Calu3 (cell line): ENCODE measurements at regions not wholly inside any gene's neighbourhood (a gene's known extent, or its start where the extent isn't known, plus 50 kb on each side); places are given as distances from the start of the nearest gene placed in this dataset.

Experiments
- BruUV-seq: library from RNA; stranded (reverse); fragments of 400-500 nt; replicated peaks from 2 replicates; lab custom pipeline; 2021; lab: Mats Ljungman, UMichigan
- CTCF ChIA-PET: fragments of 300-600 bp; sonication (Branson Sonifier 250); formaldehyde crosslinking; loops from one replicate; lab custom pipeline; 2022; ENCODE audit warnings: antibody characterized with exemption; lab: Charles Lee
- DNase-seq: peaks from one replicate; pipeline ENCODE4 v3.0.0; 2022
- H3K27ac Mint-ChIP-seq: one replicate; pipeline ENCODE4 v1.8.0; 2022; ENCODE audit warnings: mixed read lengths; ENCODE audit not compliant: unreplicated experiment
- H3K27me3 Mint-ChIP-seq: one replicate; pipeline ENCODE4 v1.8.0; 2022; ENCODE audit warnings: mixed read lengths; ENCODE audit not compliant: unreplicated experiment
- H3K36me3 Mint-ChIP-seq: one replicate; pipeline ENCODE4 v1.8.0; 2022; ENCODE audit warnings: mild to moderate bottlenecking, moderate library complexity, mixed read lengths; ENCODE audit not compliant: insufficient read depth, unreplicated experiment
- H3K4me1 Mint-ChIP-seq: one replicate; pipeline ENCODE4 v1.8.0; 2022; ENCODE audit warnings: mild to moderate bottlenecking, low read depth, mixed read lengths; ENCODE audit not compliant: unreplicated experiment
- H3K4me3 Mint-ChIP-seq: one replicate; pipeline ENCODE4 v1.8.0; 2022; ENCODE audit warnings: mild to moderate bottlenecking, low read depth, moderate library complexity, mixed read lengths; ENCODE audit not compliant: unreplicated experiment
- H3K9me3 Mint-ChIP-seq: one replicate; pipeline ENCODE4 v1.8.0; 2022; ENCODE audit warnings: low read depth, mixed read lengths; ENCODE audit not compliant: unreplicated experiment
- intact Hi-C: fragments of 100-400 bp; cut with micrococcal nuclease; formaldehyde crosslinking; loops from one replicate; pipeline ENCODE4 v1.10.0; 2022; ENCODE audit not compliant: unreplicated experiment
- TF ChIP-seq, protein P1 (sequence below): fragments of 200-600 bp; IDR thresholded peaks from one replicate; pipeline ENCODE4 v1.8.0; 2022; ENCODE audit warnings: antibody characterized with exemption; ENCODE audit not compliant: unreplicated experiment

GRCh38 chr6:168159506-168159905 lies 80.5 kb upstream of the FRMD1 start:
- intact Hi-C loops = loop anchor here (5.0 kb wide), 1 partner anchor 723 kb away; no protein-coding TSS in a partner anchor
- TF ChIP-seq, protein P1, sequence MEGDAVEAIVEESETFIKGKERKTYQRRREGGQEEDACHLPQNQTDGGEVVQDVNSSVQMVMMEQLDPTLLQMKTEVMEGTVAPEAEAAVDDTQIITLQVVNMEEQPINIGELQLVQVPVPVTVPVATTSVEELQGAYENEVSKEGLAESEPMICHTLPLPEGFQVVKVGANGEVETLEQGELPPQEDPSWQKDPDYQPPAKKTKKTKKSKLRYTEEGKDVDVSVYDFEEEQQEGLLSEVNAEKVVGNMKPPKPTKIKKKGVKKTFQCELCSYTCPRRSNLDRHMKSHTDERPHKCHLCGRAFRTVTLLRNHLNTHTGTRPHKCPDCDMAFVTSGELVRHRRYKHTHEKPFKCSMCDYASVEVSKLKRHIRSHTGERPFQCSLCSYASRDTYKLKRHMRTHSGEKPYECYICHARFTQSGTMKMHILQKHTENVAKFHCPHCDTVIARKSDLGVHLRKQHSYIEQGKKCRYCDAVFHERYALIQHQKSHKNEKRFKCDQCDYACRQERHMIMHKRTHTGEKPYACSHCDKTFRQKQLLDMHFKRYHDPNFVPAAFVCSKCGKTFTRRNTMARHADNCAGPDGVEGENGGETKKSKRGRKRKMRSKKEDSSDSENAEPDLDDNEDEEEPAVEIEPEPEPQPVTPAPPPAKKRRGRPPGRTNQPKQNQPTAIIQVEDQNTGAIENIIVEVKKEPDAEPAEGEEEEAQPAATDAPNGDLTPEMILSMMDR = no peak

GRCh38 chr6:168158980-168159349 lies 80.0 kb upstream of the FRMD1 start:
- Mint-ChIP-seq H3K36me3 (no peaks in the 10 kb centered on the region), H3K4me1 (peaks cover 21% of the 10 kb centered on the region), H3K9me3 (no peaks in the 10 kb centered on the region), H3K4me3 (peak overlapping the region; percentile 34), H3K27me3 (peaks cover 52% of the 10 kb centered on the region), H3K27ac (no peak overlapping the region)
- CTCF ChIA-PET = interaction anchor here (0.7 kb wide), 1 partner anchor 112 kb away, joined by 3 read pairs; no protein-coding TSS in a partner anchor
- DNase-seq = no peak
- BruUV-seq = no TSS peak
- TF ChIP-seq, protein P1 = no peak
- intact Hi-C loops = loop anchor here (5.0 kb wide), 1 partner anchor 723 kb away; no protein-coding TSS in a partner anchor

More at GRCh38 chr6:168159506-168159905, 80.5 kb upstream of the FRMD1 start:
- no peak for DNase-seq
- peaks cover 47% of the 10 kb centered on the region for H3K27me3 Mint-ChIP-seq
- no peaks in the 10 kb centered on the region for H3K9me3 Mint-ChIP-seq
- H3K36me3 Mint-ChIP-seq = no peaks in the 10 kb centered on the region
- no TSS peak for BruUV-seq
- CTCF ChIA-PET = no interaction called here
- H3K4me1 Mint-ChIP-seq = peaks cover 21% of the 10 kb centered on the region
- H3K4me3 Mint-ChIP-seq = no peak overlapping the region
- H3K27ac Mint-ChIP-seq = no peak overlapping the region

DNA sequence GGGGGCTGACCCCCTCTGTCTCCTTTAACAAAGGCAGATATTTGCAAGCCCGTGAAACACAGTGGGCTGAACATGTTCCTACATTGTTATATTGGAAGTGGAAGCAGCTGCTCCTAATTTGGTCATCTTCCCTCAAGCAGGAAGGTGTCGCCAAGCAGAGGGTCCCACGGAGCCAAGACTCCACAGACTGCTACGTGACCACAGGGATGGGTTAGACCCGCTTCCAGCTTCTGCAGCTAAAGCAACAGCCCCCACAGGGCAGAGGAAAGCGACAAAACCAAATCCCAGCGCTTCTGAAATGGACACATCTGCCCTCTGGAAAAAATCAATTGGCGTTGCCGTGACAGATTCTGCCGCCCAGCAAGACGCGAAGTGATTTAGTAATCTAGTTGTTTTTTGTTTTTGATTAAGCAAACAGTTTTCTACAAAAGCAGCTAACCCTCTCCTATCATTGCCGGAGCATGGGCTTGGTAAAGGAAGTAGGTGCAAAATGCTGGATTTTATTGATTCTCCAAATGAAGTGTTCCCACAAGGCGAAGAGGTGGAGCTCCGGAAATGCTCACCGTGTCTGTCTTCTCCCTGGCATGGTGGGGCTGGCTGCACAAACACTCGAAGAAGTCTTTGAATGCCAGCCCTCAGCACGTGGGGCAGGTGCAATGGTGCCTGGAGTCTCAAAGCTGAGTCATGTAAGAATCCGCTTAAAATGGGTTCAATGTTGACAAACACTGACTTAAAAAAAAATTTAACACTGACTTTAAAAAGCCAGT lies 79.4 kb upstream of the FRMD1 start:
- peak overlapping the region; percentile 34 for H3K4me3 Mint-ChIP-seq
- TF ChIP-seq, protein P1 = no peak
- CTCF ChIA-PET = interaction anchor here (0.7 kb wide), 1 partner anchor 112 kb away, joined by 3 read pairs; no protein-coding TSS in a partner anchor
- no TSS peak for BruUV-seq
- DNase-seq = peak; percentile 32
- H3K4me1 Mint-ChIP-seq = peaks cover 21% of the 10 kb centered on the region
- peaks cover 52% of the 10 kb centered on the region for H3K27me3 Mint-ChIP-seq
- H3K27ac Mint-ChIP-seq = no peak overlapping the region
- no peaks in the 10 kb centered on the region for H3K36me3 Mint-ChIP-seq
- H3K9me3 Mint-ChIP-seq = no peaks in the 10 kb centered on the region
- intact Hi-C loops = loop anchor here (5.0 kb wide), 1 partner anchor 724 kb away; no protein-coding TSS in a partner anchor

GRCh38 chr6:168157272-168158212 lies 78.5 kb upstream of the FRMD1 start:
- no TSS peak for BruUV-seq
- Mint-ChIP-seq H3K4me1 (peaks cover 21% of the 10 kb centered on the region), H3K9me3 (no peaks in the 10 kb centered on the region), H3K4me3 (peak overlapping the region; percentile 34), H3K36me3 (no peaks in the 10 kb centered on the region), H3K27me3 (peaks cover 49% of the 10 kb centered on the region), H3K27ac (no peak overlapping the region)
- TF ChIP-seq, protein P1 = no peak
- intact Hi-C loops = loop anchor here (5.0 kb wide), 1 partner anchor 725 kb away; no protein-coding TSS in a partner anchor
- CTCF ChIA-PET = no interaction called here
- DNase-seq = peak; percentile 12
